C4-2B (cell line): ENCODE measurements at regions not wholly inside any gene's neighbourhood (a gene's known extent, or its start where the extent isn't known, plus 50 kb on each side); places are given as distances from the start of the nearest gene placed in this dataset.

ENCODE experiments used
- H3K27ac ChIP-seq: fragments of 450-650 bp; 2 replicates; pipeline ENCODE4 v1.5.1; 2017
- CTCF ChIP-seq: fragments of 450-650 bp; conservative IDR thresholded peaks from 2 replicates; pipeline ENCODE4 v1.5.1; 2017; ENCODE audit warnings: mild to moderate bottlenecking
- ZFX ChIP-seq: fragments of 450-650 bp; IDR thresholded peaks from 2 replicates; pipeline ENCODE4 v1.6.1; 2017

GRCh38 chr5:67903121-67903520 lies 312.4 kb upstream of the PIK3R1 start:
- H3K27ac ChIP-seq, result no peak overlapping the region
- no peak for TF ChIP-seq ZFX
- TF ChIP-seq CTCF, result no peak

- H3K27ac ChIP-seq, result no peak overlapping the region
These were observed 313.1 kb upstream of the PIK3R1 start for GRCh38 chr5:67902497-67902830.

GRCh38 chr5:67901814-67902496 lies 313.6 kb upstream of the PIK3R1 start:
- no peak for TF ChIP-seq ZFX
- no peak for TF ChIP-seq CTCF
- H3K27ac ChIP-seq, result no peak overlapping the region

More at GRCh38 chr5:67902497-67902830, 313.1 kb upstream of the PIK3R1 start:
- TF ChIP-seq CTCF, result no peak
- TF ChIP-seq ZFX, result no peak

- no peak overlapping the region for H3K27ac ChIP-seq
- TF ChIP-seq ZFX (no peak), CTCF (no peak)
These were observed 315.0 kb upstream of the PIK3R1 start for GRCh38 chr5:67900514-67900913.

- H3K27ac ChIP-seq, result no peak overlapping the region
- no peak for TF ChIP-seq ZFX
- no peak for TF ChIP-seq CTCF
These were observed 317.6 kb upstream of the PIK3R1 start for GRCh38 chr5:67897980-67898379.

- no peak for TF ChIP-seq CTCF
- no peak for TF ChIP-seq ZFX
- no peak overlapping the region for H3K27ac ChIP-seq
These were observed 318.1 kb upstream of the PIK3R1 start for GRCh38 chr5:67897431-67897830.

- TF ChIP-seq CTCF (no peak), ZFX (no peak)
- H3K27ac ChIP-seq, result no peak overlapping the region
These were observed 318.6 kb upstream of the PIK3R1 start for GRCh38 chr5:67896930-67897313.
